Posterior vena cava (tissue), 2 donors: ENCODE measurements at regions not wholly inside any gene's neighbourhood (a gene's known extent, or its start where the extent isn't known, plus 50 kb on each side); places are given as distances from the start of the nearest gene placed in this dataset.

Experiments used
- DNase-seq: peaks from one replicate; pipeline ENCODE4 v3.0.0-alpha.2; 2020; ENCODE audit warnings: low spot score
- intact Hi-C, 2 donors: fragments of 100-400 bp; cut with DNase I; formaldehyde crosslinking; loops; one replicate each; pipeline versions ENCODE4 v1.14.1 to v1.14.2; 2022 to 2023
- donor health status: DM: yes; HTN: yes; CAD: no.
- donor health status: DM: yes; HTN: yes; CAD: no.

- DNase-seq = no peak
- intact Hi-C loops = no loop called here
Measured at GRCh38 chr13:70955887-70956286, 847.6 kb upstream of the KLHL1 start.

DNA sequence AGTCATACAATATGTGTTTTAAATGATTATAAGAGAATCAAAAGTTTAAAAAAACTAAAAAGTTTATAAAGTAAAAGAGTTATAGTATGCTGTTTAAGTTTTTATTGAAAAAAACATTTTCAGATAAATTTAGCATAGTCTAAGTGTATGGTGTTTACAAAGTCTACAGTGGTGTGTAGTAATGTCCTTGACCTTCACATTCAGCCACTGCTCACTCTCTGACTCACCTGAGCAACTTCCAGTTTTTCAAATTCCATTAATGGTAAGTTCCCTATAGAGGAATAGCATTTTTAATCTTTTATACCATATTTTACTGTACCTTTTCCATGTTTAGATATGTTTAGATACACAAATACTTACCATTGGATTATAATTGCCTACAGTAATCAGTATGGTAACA, 842.4 kb upstream of the KLHL1 start:
- no peak for DNase-seq
- intact Hi-C loops = no loop called here

DNA sequence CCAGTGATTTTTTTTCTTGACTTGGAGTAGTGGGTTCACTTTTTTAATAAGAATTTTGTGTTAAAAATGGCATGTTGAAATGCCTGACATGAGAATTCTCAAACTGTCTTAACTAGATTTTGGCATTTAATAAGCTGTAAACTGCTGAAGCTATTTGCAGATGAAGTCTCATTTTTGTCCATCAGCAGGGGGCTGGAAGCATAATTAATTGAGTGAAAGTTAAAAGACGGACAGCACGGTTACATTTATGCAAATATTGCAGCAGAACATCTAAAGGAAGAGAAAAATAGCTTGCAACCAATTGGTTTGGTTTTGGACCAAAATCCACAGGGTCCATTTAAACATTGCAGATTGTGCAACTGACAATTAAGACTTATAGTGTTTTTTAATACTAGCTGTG, 837.3 kb upstream of the KLHL1 start:
- intact Hi-C loops = no loop called here
- no peak for DNase-seq

DNA sequence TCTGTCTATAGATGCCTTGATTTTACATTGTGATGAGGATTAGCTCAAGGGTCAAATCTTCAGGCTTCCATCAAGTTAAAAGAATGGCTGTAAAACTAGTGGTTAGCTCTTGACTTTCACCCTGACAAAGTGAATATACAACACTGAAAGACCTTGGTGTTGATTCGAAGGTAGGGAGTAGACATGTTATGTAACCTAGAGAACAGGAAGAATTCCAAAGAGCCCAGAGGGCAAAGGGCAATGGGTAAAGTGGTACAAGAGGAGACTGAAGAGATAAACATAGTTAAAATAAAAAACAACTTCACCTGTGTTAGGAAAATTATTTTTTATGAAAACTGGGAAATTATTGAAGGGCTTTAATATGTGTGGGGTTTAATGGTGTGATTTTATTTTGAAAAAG, 833.2 kb upstream of the KLHL1 start:
- intact Hi-C loops = no loop called here

DNA sequence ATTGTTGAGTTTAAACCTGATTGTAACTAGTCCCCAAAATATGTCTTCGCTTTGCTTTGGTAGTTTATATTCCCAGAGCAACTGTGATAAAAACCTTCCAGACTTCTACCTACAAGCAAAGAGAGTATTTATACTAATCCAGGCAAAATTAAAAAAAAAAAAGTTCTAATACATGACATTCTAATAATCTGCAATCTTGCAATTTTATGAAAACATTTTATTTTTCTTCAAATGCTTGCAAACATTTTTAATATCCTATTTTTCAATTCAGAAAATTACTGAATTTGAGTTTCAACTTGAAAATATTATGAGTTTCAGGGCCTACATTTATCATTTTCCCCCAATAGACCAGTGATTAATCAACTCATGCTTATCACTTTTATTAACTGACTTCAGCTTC, 830.2 kb upstream of the KLHL1 start:
- intact Hi-C loops = no loop called here
- DNase-seq = no peak

More for the DNA sequence above, 833.2 kb upstream of the KLHL1 start:
- no peak for DNase-seq

GRCh38 chr13:70932511-70932910, 824.3 kb upstream of the KLHL1 start:
- intact Hi-C loops = loop anchor here in 1 of 2 donors (5.0 kb wide), 1 partner anchor 1235 kb away; no protein-coding TSS in a partner anchor
- no peak for DNase-seq

- intact Hi-C loops = no loop called here
- DNase-seq = peak; percentile 67
Measured at GRCh38 chr13:70923863-70924752, 815.9 kb upstream of the KLHL1 start.

DNA sequence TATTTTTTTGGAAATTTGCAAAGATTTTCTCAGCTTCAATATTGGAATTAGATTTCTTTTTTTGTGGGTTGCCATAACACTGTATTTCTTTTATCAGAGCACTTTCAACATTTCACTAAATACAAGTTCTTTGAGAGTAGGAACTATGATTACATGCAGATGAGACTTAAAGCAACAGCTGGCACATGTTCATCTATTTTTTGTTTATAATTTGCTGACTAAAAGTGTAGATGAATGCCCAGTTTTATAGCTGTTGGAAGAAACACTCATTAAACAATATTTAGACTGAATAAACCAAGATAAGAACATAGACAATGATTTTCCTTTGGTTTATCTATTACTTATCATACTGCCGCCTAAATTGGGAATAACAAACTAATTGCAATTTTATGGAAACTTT, 803.0 kb upstream of the KLHL1 start:
- no peak for DNase-seq
- intact Hi-C loops = no loop called here

DNA sequence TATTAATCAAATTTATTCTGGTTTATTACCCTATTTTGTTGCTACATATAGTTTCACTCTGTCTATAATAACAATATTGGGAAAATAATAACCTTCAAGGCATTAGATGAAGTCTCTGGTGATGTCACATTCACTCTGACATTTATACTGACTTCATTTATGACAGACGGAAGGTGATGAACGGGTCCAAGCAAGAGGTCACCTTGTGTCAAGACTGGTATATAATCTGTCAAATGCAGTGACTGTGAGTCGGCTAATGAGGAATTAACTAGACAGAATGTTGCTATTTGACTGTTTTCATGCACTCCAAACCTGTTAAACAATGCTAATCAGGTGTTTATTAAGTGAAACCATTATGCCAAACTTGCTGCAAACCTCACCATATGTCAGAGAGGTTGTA, 800.5 kb upstream of the KLHL1 start:
- no peak for DNase-seq
- intact Hi-C loops = no loop called here

- intact Hi-C loops = no loop called here
- no peak for DNase-seq
Measured at GRCh38 chr13:70905035-70905434, 796.8 kb upstream of the KLHL1 start.

- no peak for DNase-seq
- intact Hi-C loops = no loop called here
Measured at GRCh38 chr13:70896136-70896535, 787.9 kb upstream of the KLHL1 start.

- intact Hi-C loops = no loop called here
- DNase-seq = no peak
Measured at GRCh38 chr13:70895599-70895998, 787.3 kb upstream of the KLHL1 start.

- no peak for DNase-seq
Measured at GRCh38 chr13:70894258-70894657, 786.0 kb upstream of the KLHL1 start.

DNA sequence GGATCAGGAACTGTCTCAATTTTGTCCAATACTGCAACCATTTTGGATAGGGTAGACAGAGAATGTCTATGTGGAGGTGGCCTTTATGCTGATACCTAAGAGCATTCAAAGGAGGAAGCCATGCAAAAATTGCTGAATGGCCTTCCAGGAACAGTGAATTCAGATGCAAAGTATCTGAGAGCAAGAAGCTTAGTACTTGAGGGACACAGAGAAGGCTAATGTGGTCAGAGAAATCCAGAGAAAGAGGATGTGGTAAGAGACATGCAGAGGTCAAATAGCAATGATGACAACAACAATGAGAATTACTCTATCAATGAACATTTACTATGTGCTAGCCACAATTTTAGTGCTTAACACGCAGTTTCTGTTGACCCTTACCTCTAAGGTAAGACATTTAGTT, 785.6 kb upstream of the KLHL1 start:
- intact Hi-C loops = no loop called here
- DNase-seq = no peak

More at GRCh38 chr13:70894258-70894657, 786.0 kb upstream of the KLHL1 start:
- intact Hi-C loops = no loop called here

DNA sequence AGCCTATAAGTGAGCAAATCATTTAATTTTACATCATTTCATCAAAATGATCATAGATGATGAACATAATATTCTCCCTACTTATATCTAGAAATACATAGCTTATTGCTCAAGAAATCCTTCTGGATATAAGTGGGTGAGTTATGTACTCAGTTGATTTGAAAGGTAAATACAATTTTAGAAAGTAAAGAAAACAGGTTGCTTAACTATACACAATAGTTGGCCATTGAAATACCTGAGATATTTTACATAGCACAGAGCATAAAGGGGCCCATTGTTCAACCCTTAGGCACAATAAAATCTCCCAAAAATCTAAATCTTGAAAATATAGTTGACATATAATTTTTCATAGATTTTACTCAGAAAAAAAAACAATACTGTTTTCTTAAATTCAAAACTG, 782.0 kb upstream of the KLHL1 start:
- intact Hi-C loops = no loop called here
- DNase-seq = no peak

GRCh38 chr13:70889163-70889562, 780.9 kb upstream of the KLHL1 start:
- DNase-seq = no peak
- intact Hi-C loops = no loop called here

GRCh38 chr13:70884196-70884595, 775.9 kb upstream of the KLHL1 start:
- intact Hi-C loops = no loop called here
- DNase-seq = no peak

GRCh38 chr13:70874636-70875035, 766.4 kb upstream of the KLHL1 start:
- intact Hi-C loops = no loop called here
- no peak for DNase-seq

DNA sequence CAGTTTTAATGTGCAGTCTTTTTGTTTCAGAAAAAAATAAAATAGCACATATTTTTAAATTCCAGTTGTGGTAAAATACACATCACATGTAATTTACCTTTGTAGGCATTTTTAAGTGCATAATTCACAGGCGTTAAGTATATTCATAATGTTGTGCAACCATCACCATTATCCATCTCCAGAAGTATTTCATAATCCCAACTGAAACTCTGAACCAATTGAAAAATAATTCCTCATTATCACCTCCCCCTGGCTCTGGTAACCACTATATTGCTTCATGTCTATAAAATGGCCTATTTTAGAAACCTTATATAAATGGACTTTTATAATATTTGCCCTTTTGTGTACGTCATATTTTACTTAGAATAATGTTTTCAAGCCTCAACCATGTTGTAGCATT, 756.5 kb upstream of the KLHL1 start:
- DNase-seq = no peak
- intact Hi-C loops = no loop called here

DNA sequence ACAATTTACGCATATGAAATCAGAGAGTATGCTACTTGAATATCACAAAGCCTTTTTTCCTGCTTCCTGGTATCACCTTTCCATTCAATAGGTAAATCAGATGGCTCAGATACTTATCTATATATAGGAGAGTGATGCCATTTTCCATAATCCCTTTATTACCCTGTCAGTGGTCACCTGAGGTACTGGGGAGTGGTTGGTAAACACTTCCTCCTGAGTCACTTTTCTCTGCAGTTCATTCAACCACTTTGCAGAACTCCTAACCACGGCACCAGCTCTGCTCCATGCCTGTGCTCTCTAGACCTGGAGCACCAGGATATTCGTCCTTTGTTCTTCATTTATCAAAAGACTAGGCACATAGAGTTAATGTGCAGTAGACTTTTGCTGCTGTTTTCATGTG, 748.5 kb upstream of the KLHL1 start:
- intact Hi-C loops = no loop called here
- DNase-seq = no peak

- intact Hi-C loops = no loop called here
Measured at GRCh38 chr13:70856025-70856424, 747.8 kb upstream of the KLHL1 start.

More at GRCh38 chr13:70856025-70856424, 747.8 kb upstream of the KLHL1 start:
- no peak for DNase-seq
